ENCODE measurements at regions not wholly inside any gene's neighbourhood (a gene's known extent, or its start where the extent isn't known, plus 50 kb on each side); places are given as distances from the start of the nearest gene placed in this dataset.

GRCh38 chr10:3533296-3533695 is 251.7 kb downstream of the KLF6 start:
- H3K9me3 Mint-ChIP-seq: no peaks in the 10 kb centered on the region
- H3K27ac Mint-ChIP-seq: no peak overlapping the region
- H3K36me3 Mint-ChIP-seq: no peaks in the 10 kb centered on the region
- ATAC-seq (no peak), DNase-seq (ENCODE audit: low spot score in 2 of 2) (no peak)

GRCh38 chr10:3532644-3533043 is 252.4 kb downstream of the KLF6 start:
- no peak for DNase-seq (ENCODE audit: low spot score in 2 of 2)
- no peak for ATAC-seq
- Mint-ChIP-seq H3K9me3 (no peaks in the 10 kb centered on the region), H3K27ac (no peak overlapping the region), H3K36me3 (no peaks in the 10 kb centered on the region)

GRCh38 chr10:3531670-3532069 is 253.3 kb downstream of the KLF6 start:
- H3K9me3 Mint-ChIP-seq: no peaks in the 10 kb centered on the region
- H3K27ac Mint-ChIP-seq: no peak overlapping the region
- no peak for DNase-seq (ENCODE audit: low spot score in 2 of 2)
- no peak for ATAC-seq
- H3K36me3 Mint-ChIP-seq: no peaks in the 10 kb centered on the region

GRCh38 chr10:3530783-3531645 is 254.0 kb downstream of the KLF6 start:
- Mint-ChIP-seq H3K9me3 (no peaks in the 10 kb centered on the region), H3K36me3 (no peaks in the 10 kb centered on the region), H3K27ac (no peak overlapping the region)
- ATAC-seq (no peak), DNase-seq (ENCODE audit: low spot score in 2 of 2) (no peak)

- DNase-seq (ENCODE audit: low spot score in 2 of 2) (no peak), ATAC-seq (no peak)
- no peak overlapping the region for H3K27ac Mint-ChIP-seq
- H3K36me3 Mint-ChIP-seq: no peaks in the 10 kb centered on the region
- H3K9me3 Mint-ChIP-seq: no peaks in the 10 kb centered on the region
Observed at GRCh38 chr10:3530346-3530745, 254.7 kb downstream of the KLF6 start.

GRCh38 chr10:3529691-3530090 is 255.3 kb downstream of the KLF6 start:
- Mint-ChIP-seq H3K36me3 (no peaks in the 10 kb centered on the region), H3K27ac (no peak overlapping the region), H3K9me3 (no peaks in the 10 kb centered on the region)
- no peak for ATAC-seq
- no peak for DNase-seq (ENCODE audit: low spot score in 2 of 2)

- no peak for ATAC-seq
- Mint-ChIP-seq H3K27ac (no peak overlapping the region), H3K36me3 (no peaks in the 10 kb centered on the region), H3K9me3 (no peaks in the 10 kb centered on the region)
- DNase-seq (ENCODE audit: low spot score in 2 of 2): no peak
Observed at GRCh38 chr10:3528823-3529403, 256.1 kb downstream of the KLF6 start.

- ATAC-seq (no peak), DNase-seq (ENCODE audit: low spot score in 2 of 2) (no peak)
- H3K36me3 Mint-ChIP-seq: no peaks in the 10 kb centered on the region
- H3K9me3 Mint-ChIP-seq: no peaks in the 10 kb centered on the region
- H3K27ac Mint-ChIP-seq: no peak overlapping the region
Observed at GRCh38 chr10:3528271-3528670, 256.7 kb downstream of the KLF6 start.

GRCh38 chr10:3527869-3528268 is 257.1 kb downstream of the KLF6 start:
- Mint-ChIP-seq H3K36me3 (no peaks in the 10 kb centered on the region), H3K27ac (no peak overlapping the region), H3K9me3 (no peaks in the 10 kb centered on the region)
- DNase-seq (ENCODE audit: low spot score in 2 of 2) (no peak), ATAC-seq (no peak)

GRCh38 chr10:3526727-3527501 is 258.1 kb downstream of the KLF6 start:
- no peaks in the 10 kb centered on the region for H3K9me3 Mint-ChIP-seq
- ATAC-seq: no peak
- H3K27ac Mint-ChIP-seq: no peak overlapping the region
- DNase-seq (ENCODE audit: low spot score in 2 of 2): no peak
- H3K36me3 Mint-ChIP-seq: no peaks in the 10 kb centered on the region

- H3K9me3 Mint-ChIP-seq: no peaks in the 10 kb centered on the region
- ATAC-seq (no peak), DNase-seq (ENCODE audit: low spot score in 2 of 2) (no peak)
- H3K36me3 Mint-ChIP-seq: no peaks in the 10 kb centered on the region
- H3K27ac Mint-ChIP-seq: no peak overlapping the region
Observed at GRCh38 chr10:3525832-3526449, 259.1 kb downstream of the KLF6 start.

GRCh38 chr10:3524086-3524960 is 260.7 kb downstream of the KLF6 start:
- Mint-ChIP-seq H3K36me3 (no peaks in the 10 kb centered on the region), H3K9me3 (peaks cover 0 to under 1% of the 10 kb centered on the region in 2 donors), H3K27ac (no peak overlapping the region)
- ATAC-seq (no peak), DNase-seq (ENCODE audit: low spot score in 2 of 2) (no peak)

- no peak for ATAC-seq
- Mint-ChIP-seq H3K36me3 (no peaks in the 10 kb centered on the region), H3K27ac (no peak overlapping the region), H3K9me3 (peaks cover 0 to 5% of the 10 kb centered on the region in 2 donors)
- no peak for DNase-seq (ENCODE audit: low spot score in 2 of 2)
Observed at GRCh38 chr10:3523309-3524050, 261.5 kb downstream of the KLF6 start.

- Mint-ChIP-seq H3K36me3 (peaks cover 0 to 8% of the 10 kb centered on the region in 2 donors), H3K9me3 (peaks cover 0 to 9% of the 10 kb centered on the region in 2 donors), H3K27ac (peak overlapping the region; percentile 11 to 54)
- ATAC-seq (no peak), DNase-seq (ENCODE audit: low spot score in 2 of 2) (no peak)
Observed at GRCh38 chr10:3516923-3517255, 268.1 kb downstream of the KLF6 start.

- ATAC-seq (peak in 1 of 2 donors; percentile 35), DNase-seq (ENCODE audit: low spot score in 2 of 2) (no peak)
- H3K27ac Mint-ChIP-seq: peak overlapping the region; percentile 11 to 54
Observed at GRCh38 chr10:3516234-3516922, 268.6 kb downstream of the KLF6 start.

More at GRCh38 chr10:3516234-3516922, 268.6 kb downstream of the KLF6 start:
- peaks cover 0 to 8% of the 10 kb centered on the region in 2 donors for H3K36me3 Mint-ChIP-seq
- H3K9me3 Mint-ChIP-seq: peaks cover 0 to 9% of the 10 kb centered on the region in 2 donors
